ENCODE measurements at regions not wholly inside any gene's neighbourhood (a gene's known extent, or its start where the extent isn't known, plus 50 kb on each side); places are given as distances from the start of the nearest gene placed in this dataset.
"Not testable (repeated sequence)": the region's sequence is repeated elsewhere in the genome, so short reads cannot be mapped to it uniquely, and the experiment has no call there.

DNA sequence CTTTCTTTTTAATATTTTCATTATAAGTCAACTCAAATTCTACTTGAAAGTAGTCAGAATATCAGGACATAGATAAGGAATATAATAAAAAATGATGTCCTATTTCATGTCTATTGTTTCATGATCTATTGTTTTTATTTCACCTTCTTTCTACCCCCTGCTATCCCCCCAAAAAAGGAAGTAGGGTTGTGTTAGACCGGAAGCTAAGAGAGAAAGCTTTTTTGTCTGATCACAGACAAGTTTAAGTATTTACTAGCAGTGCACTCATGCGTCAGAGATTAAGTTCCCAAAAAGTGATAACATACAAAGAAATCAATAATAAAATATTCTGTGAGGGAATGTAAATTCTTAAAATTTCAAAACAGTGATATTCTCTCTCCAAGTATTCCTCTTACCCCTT lies 447.1 kb upstream of the CNTNAP5 start:
- H3K27ac Mint-ChIP-seq: no peak overlapping the region
- H3K36me3 Mint-ChIP-seq: no peaks in the 10 kb centered on the region
- peaks cover 2 to 40% (median 11%) of the 10 kb centered on the region in 6 donors for H3K9me3 Mint-ChIP-seq
- no peak for DNase-seq
- H3K4me3 Mint-ChIP-seq: no peak overlapping the region
- H3K4me1 Mint-ChIP-seq: no peaks in the 10 kb centered on the region
- no peaks in the 10 kb centered on the region for H3K27me3 Mint-ChIP-seq (ENCODE audit: low read depth in 3 of 3)

- H3K27ac Mint-ChIP-seq: no peak overlapping the region
- DNase-seq: no peak
- H3K27me3 Mint-ChIP-seq (ENCODE audit: low read depth in 3 of 3): peaks cover 0 to 5% (median 2%) of the 10 kb centered on the region in 3 donors
- H3K9me3 Mint-ChIP-seq: peaks cover 18 to 55% (median 32%) of the 10 kb centered on the region in 6 donors
- no peaks in the 10 kb centered on the region for H3K36me3 Mint-ChIP-seq
- no peak overlapping the region for H3K4me3 Mint-ChIP-seq
- no peaks in the 10 kb centered on the region for H3K4me1 Mint-ChIP-seq
Observed at GRCh38 chr2:123596621-123597020, 428.5 kb upstream of the CNTNAP5 start.

DNA sequence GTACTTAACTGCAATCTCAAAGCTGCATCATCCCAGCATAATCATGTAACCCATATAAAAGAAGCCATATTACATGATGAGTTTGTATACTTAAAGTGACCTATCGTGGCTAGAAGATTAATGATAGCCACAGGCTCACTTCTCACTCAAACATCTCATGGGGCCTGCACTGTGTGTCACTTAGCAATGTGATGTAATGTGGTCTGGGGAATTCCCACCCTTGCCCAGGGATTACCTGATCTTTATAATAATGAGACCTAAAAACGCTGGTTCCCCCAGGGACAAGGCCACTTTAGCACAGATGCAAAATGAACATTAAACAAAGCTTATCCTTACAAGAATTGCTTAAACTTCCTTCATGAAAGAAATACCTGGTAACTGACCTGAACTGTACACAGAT lies 427.1 kb upstream of the CNTNAP5 start:
- Mint-ChIP-seq H3K27ac (no peak overlapping the region), H3K36me3 (no peaks in the 10 kb centered on the region), H3K27me3 (ENCODE audit: low read depth in 3 of 3) (peaks cover 0 to 5% (median 2%) of the 10 kb centered on the region in 3 donors), H3K4me3 (no peak overlapping the region), H3K4me1 (peaks cover 0 to 4% of the 10 kb centered on the region in 2 donors), H3K9me3 (peaks cover 17 to 49% (median 28%) of the 10 kb centered on the region in 6 donors)
- DNase-seq: no peak

DNA sequence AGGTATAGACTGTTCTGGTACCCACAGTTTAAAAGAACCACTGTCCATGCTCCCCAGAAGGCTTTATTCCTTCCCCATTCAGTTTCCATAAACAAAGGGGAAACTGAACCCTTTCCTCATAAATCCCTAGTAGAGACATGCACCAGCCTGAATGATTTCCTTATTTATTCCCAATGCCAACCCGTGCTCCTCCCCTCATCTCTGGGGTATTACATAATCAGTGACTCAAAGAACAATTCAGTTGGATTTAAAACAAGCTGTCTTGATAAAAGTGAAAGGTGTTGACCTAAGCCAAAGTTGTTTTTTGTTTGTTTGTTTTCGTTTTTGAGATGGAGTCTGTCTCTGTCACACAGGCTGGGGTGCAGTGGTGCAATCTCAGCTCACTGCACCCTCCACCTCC lies 418.5 kb upstream of the CNTNAP5 start:
- no peaks in the 10 kb centered on the region for H3K36me3 Mint-ChIP-seq
- no peak for DNase-seq
- peaks cover 0 to 4% (median 3%) of the 10 kb centered on the region in 3 donors for H3K27me3 Mint-ChIP-seq (ENCODE audit: low read depth in 3 of 3)
- H3K9me3 Mint-ChIP-seq: peaks cover 5 to 46% (median 23%) of the 10 kb centered on the region in 6 donors
- H3K27ac Mint-ChIP-seq: no peak overlapping the region
- H3K4me1 Mint-ChIP-seq: peaks cover 0 to 5% of the 10 kb centered on the region in 2 donors
- no peak overlapping the region for H3K4me3 Mint-ChIP-seq

DNA sequence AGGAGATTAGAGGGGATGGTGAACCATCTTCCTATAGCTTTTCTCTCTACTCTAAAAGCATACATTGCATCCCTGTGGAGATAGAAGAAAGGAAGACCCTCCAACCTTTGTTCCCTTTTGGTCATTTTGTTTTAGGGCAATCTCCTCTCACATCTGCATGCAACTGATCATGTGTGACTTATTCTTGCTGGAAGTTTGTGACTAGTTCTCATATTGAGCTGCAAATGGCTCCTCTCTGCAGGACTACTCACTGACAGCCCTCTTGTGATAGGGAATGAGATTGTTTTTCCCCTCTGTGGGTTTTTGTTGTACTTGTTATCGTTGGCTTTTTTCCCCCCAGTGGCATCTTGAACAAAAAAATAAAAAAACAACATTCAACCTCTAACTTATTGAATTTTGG lies 416.0 kb upstream of the CNTNAP5 start:
- peaks cover 0 to 4% (median 3%) of the 10 kb centered on the region in 3 donors for H3K27me3 Mint-ChIP-seq (ENCODE audit: low read depth in 3 of 3)
- H3K27ac Mint-ChIP-seq: no peak overlapping the region
- DNase-seq: no peak
- no peaks in the 10 kb centered on the region for H3K4me1 Mint-ChIP-seq
- H3K9me3 Mint-ChIP-seq: peaks cover 8 to 62% (median 25%) of the 10 kb centered on the region in 6 donors
- H3K4me3 Mint-ChIP-seq: no peak overlapping the region
- H3K36me3 Mint-ChIP-seq: peaks cover 0 to 4% (median 0%) of the 10 kb centered on the region in 3 donors

GRCh38 chr2:123614596-123614995 lies 410.5 kb upstream of the CNTNAP5 start:
- no peak for DNase-seq
- H3K4me3 Mint-ChIP-seq: no peak overlapping the region
- peaks cover 10 to 86% (median 35%) of the 10 kb centered on the region in 6 donors for H3K9me3 Mint-ChIP-seq
- no peak overlapping the region for H3K27ac Mint-ChIP-seq
- H3K4me1 Mint-ChIP-seq: no peaks in the 10 kb centered on the region
- H3K36me3 Mint-ChIP-seq: peaks cover 0 to 4% (median 0%) of the 10 kb centered on the region in 3 donors
- peaks cover 0 to under 1% (median 0%) of the 10 kb centered on the region in 3 donors for H3K27me3 Mint-ChIP-seq (ENCODE audit: low read depth in 3 of 3)

- not testable (repeated sequence) for DNase-seq; H3K36me3 Mint-ChIP-seq; H3K4me1 Mint-ChIP-seq; H3K27me3 Mint-ChIP-seq (ENCODE audit: low read depth in 3 of 3); H3K4me3 Mint-ChIP-seq; H3K27ac Mint-ChIP-seq
- H3K9me3 Mint-ChIP-seq: peaks cover 12 to 82% (median 22%) of the 10 kb centered on the region in 6 donors
Observed at GRCh38 chr2:123618642-123619041, 406.4 kb upstream of the CNTNAP5 start.

DNA sequence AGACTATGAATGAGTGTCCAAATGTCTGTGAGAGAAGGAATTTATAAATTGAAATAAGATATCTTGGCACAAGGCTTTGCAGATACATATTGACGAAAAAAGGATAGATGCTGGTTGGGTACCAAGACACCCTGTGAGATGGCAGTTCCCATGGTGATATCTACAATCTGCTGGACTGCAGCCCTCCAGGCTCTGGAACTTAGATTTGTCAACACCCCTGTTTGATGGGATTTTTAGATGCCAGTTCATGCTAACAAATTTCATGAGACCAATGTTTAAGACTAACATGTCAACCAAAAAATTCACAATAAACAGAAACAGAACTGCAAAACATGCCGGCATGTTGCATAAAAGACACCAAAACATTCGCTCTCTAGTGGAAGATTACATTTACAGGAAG lies 400.3 kb upstream of the CNTNAP5 start:
- Mint-ChIP-seq H3K27me3 (ENCODE audit: low read depth in 3 of 3) (peaks cover 0 to 2% (median 0%) of the 10 kb centered on the region in 3 donors), H3K4me1 (no peaks in the 10 kb centered on the region), H3K36me3 (no peaks in the 10 kb centered on the region), H3K27ac (no peak overlapping the region), H3K4me3 (no peak overlapping the region), H3K9me3 (peaks cover 6 to 53% (median 10%) of the 10 kb centered on the region in 6 donors)
- no peak for DNase-seq

GRCh38 chr2:123636232-123636631 lies 388.9 kb upstream of the CNTNAP5 start:
- H3K4me1 Mint-ChIP-seq: no peaks in the 10 kb centered on the region
- H3K9me3 Mint-ChIP-seq: peaks cover 0 to 16% (median 8%) of the 10 kb centered on the region in 6 donors
- no peaks in the 10 kb centered on the region for H3K36me3 Mint-ChIP-seq
- DNase-seq: no peak
- H3K27ac Mint-ChIP-seq: no peak overlapping the region
- peaks cover 0 to 2% (median 0%) of the 10 kb centered on the region in 3 donors for H3K27me3 Mint-ChIP-seq (ENCODE audit: low read depth in 3 of 3)
- H3K4me3 Mint-ChIP-seq: no peak overlapping the region

DNA sequence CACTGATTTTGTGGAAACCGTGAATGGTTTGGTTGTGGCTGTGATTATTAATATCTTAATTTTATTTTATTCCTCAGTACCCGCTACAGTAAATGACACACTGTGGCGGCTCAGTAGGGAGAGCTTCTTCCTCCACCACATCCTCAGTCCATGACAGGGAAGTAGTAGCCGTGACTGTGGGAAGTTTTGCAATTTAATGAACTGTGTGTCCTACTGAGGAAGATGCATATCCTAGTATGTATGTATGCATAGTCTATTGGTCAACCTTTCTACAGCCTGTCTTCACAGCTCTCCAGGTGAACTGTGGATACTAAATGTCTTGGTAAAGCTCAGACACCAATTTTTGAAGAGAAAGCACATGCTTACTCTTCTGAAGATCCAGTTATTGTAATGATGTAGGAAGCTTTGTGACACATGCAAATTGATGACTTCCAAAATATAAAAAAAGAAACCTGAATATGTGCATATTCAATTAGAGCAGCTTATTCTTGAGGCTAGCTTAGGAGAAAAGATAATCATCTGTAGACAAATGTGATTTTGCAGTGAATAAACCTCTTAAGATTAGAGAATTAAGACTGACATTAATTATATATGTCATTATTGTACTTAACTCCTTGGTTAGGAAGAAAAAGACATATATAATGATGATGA lies 384.3 kb upstream of the CNTNAP5 start:
- no peak for DNase-seq
- no peak overlapping the region for H3K4me3 Mint-ChIP-seq
- no peaks in the 10 kb centered on the region for H3K4me1 Mint-ChIP-seq
- peaks cover 0 to 2% (median 0%) of the 10 kb centered on the region in 3 donors for H3K27me3 Mint-ChIP-seq (ENCODE audit: low read depth in 3 of 3)
- peaks cover 2 to 30% (median 9%) of the 10 kb centered on the region in 6 donors for H3K9me3 Mint-ChIP-seq
- no peak overlapping the region for H3K27ac Mint-ChIP-seq
- H3K36me3 Mint-ChIP-seq: no peaks in the 10 kb centered on the region

DNA sequence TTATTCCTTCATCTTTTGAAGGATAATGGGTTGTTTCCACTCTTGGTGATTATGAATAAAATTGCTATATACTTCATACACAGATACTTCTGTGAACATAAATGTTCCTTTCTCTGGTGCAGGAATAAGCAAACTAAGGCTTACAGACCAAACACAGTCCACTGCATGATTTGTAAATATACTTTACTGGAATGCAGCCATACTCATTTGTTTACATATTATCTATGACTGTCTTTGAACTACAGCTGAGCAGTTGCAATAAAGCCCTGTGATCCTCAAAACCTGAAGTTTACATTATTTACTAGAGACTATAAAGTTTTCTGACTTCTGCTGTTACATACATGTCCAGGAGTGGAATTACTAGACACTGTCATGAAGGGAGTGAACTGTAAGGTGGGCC lies 381.0 kb upstream of the CNTNAP5 start:
- DNase-seq: no peak
- H3K4me3 Mint-ChIP-seq: no peak overlapping the region
- no peaks in the 10 kb centered on the region for H3K27me3 Mint-ChIP-seq (ENCODE audit: low read depth in 3 of 3)
- no peaks in the 10 kb centered on the region for H3K36me3 Mint-ChIP-seq
- no peak overlapping the region for H3K27ac Mint-ChIP-seq
- peaks cover 2 to 44% (median 8%) of the 10 kb centered on the region in 6 donors for H3K9me3 Mint-ChIP-seq
- peaks cover 0 to 21% of the 10 kb centered on the region in 2 donors for H3K4me1 Mint-ChIP-seq

GRCh38 chr2:123648016-123648415 lies 377.1 kb upstream of the CNTNAP5 start:
- no peaks in the 10 kb centered on the region for H3K27me3 Mint-ChIP-seq (ENCODE audit: low read depth in 3 of 3)
- peaks cover 0 to 22% of the 10 kb centered on the region in 2 donors for H3K4me1 Mint-ChIP-seq
- no peaks in the 10 kb centered on the region for H3K36me3 Mint-ChIP-seq
- peak overlapping the region in 2 of 5 donors; percentile 10 to 11 for H3K4me3 Mint-ChIP-seq
- peaks cover 2 to 40% (median 6%) of the 10 kb centered on the region in 6 donors for H3K9me3 Mint-ChIP-seq
- H3K27ac Mint-ChIP-seq: peak overlapping the region in 1 of 6 donors; percentile 38
- DNase-seq: peak in 2 of 3 donors; percentile 1 to 7

- peaks cover 0 to 27% of the 10 kb centered on the region in 2 donors for H3K4me1 Mint-ChIP-seq
- no peaks in the 10 kb centered on the region for H3K27me3 Mint-ChIP-seq (ENCODE audit: low read depth in 3 of 3)
- no peak overlapping the region for H3K4me3 Mint-ChIP-seq
- peaks cover 1 to 34% (median 4%) of the 10 kb centered on the region in 6 donors for H3K9me3 Mint-ChIP-seq
- no peak for DNase-seq
- no peak overlapping the region for H3K27ac Mint-ChIP-seq
- H3K36me3 Mint-ChIP-seq: no peaks in the 10 kb centered on the region
Observed at GRCh38 chr2:123648956-123649355, 376.1 kb upstream of the CNTNAP5 start.

DNA sequence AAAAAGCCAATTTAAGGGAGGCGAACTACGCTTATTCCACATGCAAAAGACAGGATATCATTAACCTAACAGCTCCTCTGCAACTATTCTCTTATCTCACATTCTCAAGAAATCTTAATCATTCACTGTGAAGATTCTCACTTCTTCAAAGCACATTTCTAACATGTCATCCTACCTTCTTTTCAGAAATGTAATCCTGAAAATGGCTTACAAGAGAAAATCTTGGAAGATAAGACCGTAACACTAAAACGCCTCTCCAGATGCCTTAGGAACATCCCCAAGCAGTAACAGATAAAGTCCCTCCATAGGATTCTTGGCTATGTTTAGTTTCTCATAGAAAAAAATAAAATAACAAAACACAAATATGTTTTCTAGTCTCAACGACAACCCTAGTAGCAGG lies 373.9 kb upstream of the CNTNAP5 start:
- peaks cover 1 to 35% (median 4%) of the 10 kb centered on the region in 6 donors for H3K9me3 Mint-ChIP-seq
- H3K36me3 Mint-ChIP-seq: no peaks in the 10 kb centered on the region
- no peaks in the 10 kb centered on the region for H3K27me3 Mint-ChIP-seq (ENCODE audit: low read depth in 3 of 3)
- no peak overlapping the region for H3K4me3 Mint-ChIP-seq
- DNase-seq: no peak
- H3K27ac Mint-ChIP-seq: no peak overlapping the region
- H3K4me1 Mint-ChIP-seq: peaks cover 4 to 38% of the 10 kb centered on the region in 2 donors

- DNase-seq: no peak
- Mint-ChIP-seq H3K9me3 (peaks cover 1 to 41% (median 8%) of the 10 kb centered on the region in 6 donors), H3K27me3 (ENCODE audit: low read depth in 3 of 3) (no peaks in the 10 kb centered on the region), H3K4me3 (no peak overlapping the region), H3K36me3 (no peaks in the 10 kb centered on the region), H3K27ac (no peak overlapping the region), H3K4me1 (peaks cover 4 to 34% of the 10 kb centered on the region in 2 donors)
Observed at GRCh38 chr2:123652320-123652719, 372.8 kb upstream of the CNTNAP5 start.
